Vagina (tissue), 2 donors: ENCODE measurements at regions not wholly inside any gene's neighbourhood (a gene's known extent, or its start where the extent isn't known, plus 50 kb on each side); places are given as distances from the start of the nearest gene placed in this dataset.

Experiments used
- DNase-seq, 2 donors: peaks; one replicate each; pipeline ENCODE4 v3.0.0-alpha.2; 2017; ENCODE audit errors: extremely low spot score in 2 of 2
- H3K27ac ChIP-seq: fragments of 200-600 bp; sonication (generic); one replicate; pipeline ENCODE4 v1.5.1; 2019
- H3K27me3 ChIP-seq: fragments of 200-600 bp; sonication (generic); one replicate; pipeline ENCODE4 v1.5.1; 2019
- H3K36me3 ChIP-seq, 2 donors: fragments of 200-600 bp; sonication (generic); one replicate each; pipeline ENCODE4 v1.5.1; 2017 to 2019
- H3K4me1 ChIP-seq: fragments of 200-600 bp; sonication (generic); one replicate; pipeline ENCODE4 v1.5.1; 2019
- H3K4me3 ChIP-seq, 2 donors: fragments of 200-600 bp; sonication (generic); 1 replicate in 1 of 2; 2 replicates in 1 of 2; pipeline ENCODE4 v1.5.1; 2016 to 2019
- H3K9me3 ChIP-seq: fragments of 200-600 bp; sonication (generic); one replicate; pipeline ENCODE4 v1.5.1; 2019
- POLR2A ChIP-seq, 2 donors: fragments of 450-650 bp; IDR thresholded peaks; one replicate each; pipeline ENCODE4 v1.6.1; 2017; ENCODE audit warnings: antibody characterized with exemption in 2 of 2, mild to moderate bottlenecking in 2 of 2, moderate library complexity in 2 of 2
- POLR2AphosphoS5 ChIP-seq, 2 donors: sonication (generic); formaldehyde crosslinking; IDR thresholded peaks; one replicate each; pipeline ENCODE4 v1.9.0; 2017; ENCODE audit warnings: antibody characterized with exemption in 2 of 2, mild to moderate bottlenecking in 2 of 2, low read depth in 1 of 2; ENCODE audit not compliant: insufficient read depth in 1 of 2
- intact Hi-C: fragments of 100-400 bp; cut with DNase I; formaldehyde crosslinking; loops from one replicate; pipeline ENCODE4 v1.15.1; 2023
- TF ChIP-seq, protein P1 (sequence below), 3 experiments: fragments of 450-650 bp in 2 of 3; fragments of 200-600 bp in 1 of 3; sonication (generic) in 1 of 3; IDR thresholded peaks; one replicate each; pipeline ENCODE4 v1.5.1; 2017 to 2019; ENCODE audit warnings: antibody characterized with exemption in 3 of 3, mild to moderate bottlenecking in 2 of 3, moderate library complexity in 2 of 3

DNA sequence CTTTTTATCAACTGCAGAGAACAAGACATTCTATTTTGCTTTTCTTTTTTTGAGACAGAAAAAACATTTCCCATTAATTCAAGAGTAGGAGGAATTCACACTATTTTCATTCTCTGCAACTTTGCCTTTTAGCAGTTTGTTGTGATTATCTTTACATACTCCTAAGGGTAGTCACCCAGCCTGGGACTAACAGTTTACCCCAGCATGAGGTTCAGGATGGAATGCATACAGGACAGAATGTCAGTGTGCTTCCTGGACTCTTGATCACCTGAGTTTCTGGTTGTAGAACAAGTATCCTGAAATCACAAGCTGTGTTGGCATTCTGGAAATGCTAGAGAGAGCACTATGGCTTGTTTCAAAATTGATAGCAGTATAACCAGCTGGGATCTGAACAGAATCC, 368.1 kb downstream of the KIF4B start:
- no peak for DNase-seq
- Histone ChIP-seq H3K27ac (no peak overlapping the region), H3K4me3 (no peak overlapping the region), H3K27me3 (no peaks in the 10 kb centered on the region), H3K36me3 (no peaks in the 10 kb centered on the region), H3K4me1 (no peaks in the 10 kb centered on the region), H3K9me3 (no peaks in the 10 kb centered on the region)
- TF ChIP-seq, protein P1, sequence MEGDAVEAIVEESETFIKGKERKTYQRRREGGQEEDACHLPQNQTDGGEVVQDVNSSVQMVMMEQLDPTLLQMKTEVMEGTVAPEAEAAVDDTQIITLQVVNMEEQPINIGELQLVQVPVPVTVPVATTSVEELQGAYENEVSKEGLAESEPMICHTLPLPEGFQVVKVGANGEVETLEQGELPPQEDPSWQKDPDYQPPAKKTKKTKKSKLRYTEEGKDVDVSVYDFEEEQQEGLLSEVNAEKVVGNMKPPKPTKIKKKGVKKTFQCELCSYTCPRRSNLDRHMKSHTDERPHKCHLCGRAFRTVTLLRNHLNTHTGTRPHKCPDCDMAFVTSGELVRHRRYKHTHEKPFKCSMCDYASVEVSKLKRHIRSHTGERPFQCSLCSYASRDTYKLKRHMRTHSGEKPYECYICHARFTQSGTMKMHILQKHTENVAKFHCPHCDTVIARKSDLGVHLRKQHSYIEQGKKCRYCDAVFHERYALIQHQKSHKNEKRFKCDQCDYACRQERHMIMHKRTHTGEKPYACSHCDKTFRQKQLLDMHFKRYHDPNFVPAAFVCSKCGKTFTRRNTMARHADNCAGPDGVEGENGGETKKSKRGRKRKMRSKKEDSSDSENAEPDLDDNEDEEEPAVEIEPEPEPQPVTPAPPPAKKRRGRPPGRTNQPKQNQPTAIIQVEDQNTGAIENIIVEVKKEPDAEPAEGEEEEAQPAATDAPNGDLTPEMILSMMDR (IDR thresholded peaks at IDR 0.05) = no peak
- TF ChIP-seq POLR2A (IDR thresholded peaks at IDR 0.05) (no peak), POLR2AphosphoS5 (IDR thresholded peaks at IDR 0.05; ENCODE audit: insufficient read depth in 1 of 2, low read depth in 1 of 2) (no peak)
- intact Hi-C loops = no loop called here

DNA sequence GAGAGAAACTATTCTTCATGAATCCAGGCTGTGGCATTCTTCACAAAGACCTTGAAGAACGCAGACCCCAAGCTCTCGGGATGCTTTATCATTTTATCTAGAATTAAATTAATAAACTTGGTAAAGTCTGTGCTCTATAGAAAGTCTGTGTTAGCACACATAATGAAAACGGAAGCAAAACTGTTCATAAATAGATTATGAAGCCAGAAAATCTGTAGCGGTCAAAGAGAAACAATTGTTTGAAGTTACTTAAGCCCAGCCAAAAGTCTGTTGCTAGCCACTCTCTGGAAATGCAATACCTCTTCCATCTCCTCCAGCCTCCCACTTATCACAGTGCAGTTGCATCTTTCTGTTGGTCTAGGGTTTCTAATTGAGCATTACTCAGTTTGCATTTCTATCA, 375.9 kb downstream of the KIF4B start:
- DNase-seq = no peak
- H3K4me3 ChIP-seq = no peak overlapping the region
- no peaks in the 10 kb centered on the region for H3K9me3 ChIP-seq
- H3K27ac ChIP-seq = no peak overlapping the region
- intact Hi-C loops = no loop called here
- no peaks in the 10 kb centered on the region for H3K4me1 ChIP-seq
- no peaks in the 10 kb centered on the region for H3K27me3 ChIP-seq
- no peaks in the 10 kb centered on the region for H3K36me3 ChIP-seq
- TF ChIP-seq POLR2A (IDR thresholded peaks at IDR 0.05) (no peak), POLR2AphosphoS5 (IDR thresholded peaks at IDR 0.05; ENCODE audit: insufficient read depth in 1 of 2, low read depth in 1 of 2) (no peak)
- TF ChIP-seq, protein P1 (IDR thresholded peaks at IDR 0.05) = no peak

GRCh38 chr5:155394727-155395126, 381.2 kb downstream of the KIF4B start:
- intact Hi-C loops = no loop called here
- TF ChIP-seq POLR2A (IDR thresholded peaks at IDR 0.05) (no peak), POLR2AphosphoS5 (IDR thresholded peaks at IDR 0.05; ENCODE audit: insufficient read depth in 1 of 2, low read depth in 1 of 2) (no peak)
- TF ChIP-seq, protein P1 (IDR thresholded peaks at IDR 0.05) = no peak
- no peak for DNase-seq
- Histone ChIP-seq H3K4me3 (no peak overlapping the region), H3K27me3 (no peaks in the 10 kb centered on the region), H3K9me3 (no peaks in the 10 kb centered on the region), H3K36me3 (no peaks in the 10 kb centered on the region), H3K4me1 (no peaks in the 10 kb centered on the region), H3K27ac (no peak overlapping the region)

- H3K4me1 ChIP-seq = no peaks in the 10 kb centered on the region
- intact Hi-C loops = no loop called here
- TF ChIP-seq POLR2AphosphoS5 (IDR thresholded peaks at IDR 0.05; ENCODE audit: insufficient read depth in 1 of 2, low read depth in 1 of 2) (no peak), POLR2A (IDR thresholded peaks at IDR 0.05) (no peak)
- TF ChIP-seq, protein P1 (IDR thresholded peaks at IDR 0.05) = no peak
Measured at GRCh38 chr5:155402927-155403640, 389.5 kb downstream of the KIF4B start.

GRCh38 chr5:155406815-155407214, 393.3 kb downstream of the KIF4B start:
- intact Hi-C loops = no loop called here
- Histone ChIP-seq H3K36me3 (no peaks in the 10 kb centered on the region), H3K4me1 (no peaks in the 10 kb centered on the region), H3K27me3 (no peaks in the 10 kb centered on the region), H3K27ac (no peak overlapping the region), H3K4me3 (no peak overlapping the region), H3K9me3 (no peaks in the 10 kb centered on the region)
- DNase-seq = no peak
- TF ChIP-seq POLR2A (IDR thresholded peaks at IDR 0.05) (no peak), POLR2AphosphoS5 (IDR thresholded peaks at IDR 0.05; ENCODE audit: insufficient read depth in 1 of 2, low read depth in 1 of 2) (no peak)
- TF ChIP-seq, protein P1 (IDR thresholded peaks at IDR 0.05) = no peak

More at GRCh38 chr5:155402927-155403640, 389.5 kb downstream of the KIF4B start:
- Histone ChIP-seq H3K27ac (no peak overlapping the region), H3K4me3 (no peak overlapping the region), H3K27me3 (no peaks in the 10 kb centered on the region), H3K36me3 (no peaks in the 10 kb centered on the region), H3K9me3 (no peaks in the 10 kb centered on the region)
- no peak for DNase-seq
